Lower leg skin (tissue), 4 donors: ENCODE measurements at regions not wholly inside any gene's neighbourhood (a gene's known extent, or its start where the extent isn't known, plus 50 kb on each side); places are given as distances from the start of the nearest gene placed in this dataset.

Source experiments
- DNase-seq, 2 donors: peaks; one replicate each; pipeline ENCODE4 v3.0.0-alpha.2; 2019; ENCODE audit warnings: low spot score in 2 of 2
- H3K4me3 ChIP-seq: fragments of 200-600 bp; sonication (generic); 2 replicates; pipeline ENCODE4 v1.5.1; 2017; ENCODE audit warnings: mild to moderate bottlenecking, low read depth; ENCODE audit not compliant: poor library complexity, severe bottlenecking
- CTCF ChIP-seq, 3 donors: fragments of 450-650 bp; IDR thresholded peaks; one replicate each; pipeline ENCODE4 v1.5.1; 2016; ENCODE audit warnings: antibody characterized with exemption in 3 of 3, mild to moderate bottlenecking in 3 of 3, moderate library complexity in 2 of 3
- POLR2A ChIP-seq, 2 donors: fragments of 450-650 bp; IDR thresholded peaks; one replicate each; pipeline ENCODE4 v1.6.1; 2016 to 2017; ENCODE audit warnings: antibody characterized with exemption in 2 of 2, mild to moderate bottlenecking in 1 of 2, moderate library complexity in 1 of 2
- WGBS, 2 donors: methylation state at CpG; one replicate each; pipeline ENCODE4 v1.1.5; 2018; 5-methylcytosine and 5-hydroxymethylcytosine counted together
- intact Hi-C: fragments of 100-400 bp; cut with DNase I; formaldehyde crosslinking; loops from one replicate; pipeline ENCODE4 v1.15.0; 2023; ENCODE audit warnings: low total_unique reads

GRCh38 chr1:81681114-81681513 is 119.6 kb upstream of the ADGRL2 start:
- 10 to 21% methylated on average over 2 of the region's 2 CpGs for WGBS, 2 donors
- no peak overlapping the region for H3K4me3 ChIP-seq
- DNase-seq: no peak
- intact Hi-C loops: no loop called here
- TF ChIP-seq POLR2A (IDR thresholded peaks at IDR 0.05) (no peak), CTCF (IDR thresholded peaks at IDR 0.05) (no peak)

GRCh38 chr1:81679942-81680341 is 120.8 kb upstream of the ADGRL2 start:
- H3K4me3 ChIP-seq: no peak overlapping the region
- 42 to 53% methylated on average over 3 of the region's 3 CpGs for WGBS, 2 donors
- intact Hi-C loops: no loop called here
- no peak for DNase-seq
- TF ChIP-seq CTCF (IDR thresholded peaks at IDR 0.05): no peak
- TF ChIP-seq POLR2A (IDR thresholded peaks at IDR 0.05): no peak

- no peak overlapping the region for H3K4me3 ChIP-seq
- WGBS, 2 donors: 60 to 64% methylated on average over 3 of the region's 3 CpGs
- no peak for DNase-seq
- TF ChIP-seq POLR2A (IDR thresholded peaks at IDR 0.05) (no peak), CTCF (IDR thresholded peaks at IDR 0.05) (no peak)
- intact Hi-C loops: no loop called here
These were observed 122.0 kb upstream of the ADGRL2 start for GRCh38 chr1:81678779-81679178.

GRCh38 chr1:81672766-81673165 is 128.0 kb upstream of the ADGRL2 start:
- TF ChIP-seq POLR2A (IDR thresholded peaks at IDR 0.05) (no peak), CTCF (IDR thresholded peaks at IDR 0.05) (no peak)
- intact Hi-C loops: no loop called here
- no peak for DNase-seq
- no peak overlapping the region for H3K4me3 ChIP-seq

- intact Hi-C loops: no loop called here
- 61 to 63% methylated on average over 3 of the region's 3 CpGs for WGBS, 2 donors
- no peak for DNase-seq
- H3K4me3 ChIP-seq: no peak overlapping the region
- no peak for TF ChIP-seq POLR2A (IDR thresholded peaks at IDR 0.05)
- no peak for TF ChIP-seq CTCF (IDR thresholded peaks at IDR 0.05)
These were observed 129.7 kb upstream of the ADGRL2 start for GRCh38 chr1:81671038-81671437.

GRCh38 chr1:81670286-81670685 is 130.4 kb upstream of the ADGRL2 start:
- no peak overlapping the region for H3K4me3 ChIP-seq
- no peak for TF ChIP-seq CTCF (IDR thresholded peaks at IDR 0.05)
- no peak for TF ChIP-seq POLR2A (IDR thresholded peaks at IDR 0.05)
- intact Hi-C loops: no loop called here
- 28 to 36% methylated on average over 6 of the region's 6 CpGs for whole genome bisulfite sequencing, 2 donors
- DNase-seq: peak in 1 of 2 donors; percentile 39
